Right cardiac atrium (tissue), 5 donors: ENCODE measurements at regions not wholly inside any gene's neighbourhood (a gene's known extent, or its start where the extent isn't known, plus 50 kb on each side); places are given as distances from the start of the nearest gene placed in this dataset.
"Not testable (repeated sequence)": the region's sequence is repeated elsewhere in the genome, so short reads cannot be mapped to it uniquely, and the experiment has no call there.

Experiments used
- ATAC-seq, 2 donors: fragments of 200-7000 bp; cut with Tn5 transposase; one replicate each; pipeline versions ENCODE4 v1.8.0 to v1.9.1; 2020; ENCODE audit warnings: moderate library complexity in 2 of 2, mild to moderate bottlenecking in 1 of 2
- DNase-seq, 3 donors: peaks; one replicate each; pipeline ENCODE4 v3.0.0-alpha.2; 2020
- H3K27ac ChIP-seq: one replicate; pipeline ENCODE4 v1.5.1; 2013; ENCODE audit warnings: mild to moderate bottlenecking, low read length, control low read depth, moderate library complexity
- H3K27me3 ChIP-seq: one replicate; pipeline ENCODE4 v1.6.1; 2013; ENCODE audit not compliant: control insufficient read depth, insufficient read depth
- H3K4me1 ChIP-seq: one replicate; pipeline ENCODE4 v1.6.1; 2013; ENCODE audit warnings: low read length; ENCODE audit not compliant: control insufficient read depth, insufficient read depth
- H3K4me3 ChIP-seq: one replicate; pipeline ENCODE4 v1.5.1; 2013; ENCODE audit warnings: low read length, control low read depth
- H3K9me3 ChIP-seq: one replicate; pipeline ENCODE4 v1.6.1; 2013; ENCODE audit warnings: low read length; ENCODE audit not compliant: control insufficient read depth
- WGBS: extraction: QIAGEN DNeasy Blood & Tissue Kit; methylation state at CpG from one replicate; pipeline ENCODE4 v1.1.7; 2013; 5-methylcytosine and 5-hydroxymethylcytosine counted together
- intact Hi-C, 4 donors: fragments of 100-400 bp; cut with DNase I; formaldehyde crosslinking; loops; one replicate each; pipeline versions ENCODE4 v1.11.0 to v1.14.0; 2022 to 2023
- donor health status: healthy with polysubstance abuse.
- donor health status: DM: no; HTN: yes; CAD: no.
- donor health status: DM: no; HTN: no; CAD: no.
- donor health status: DM: no; HTN: yes; CAD: no; lungs with severe emphysema.
- donor health status: DM: yes; HTN: yes; CAD: no.

- H3K27ac ChIP-seq, H3K27me3 ChIP-seq, DNase-seq, H3K9me3 ChIP-seq, H3K4me1 ChIP-seq, ATAC-seq, intact Hi-C loops, H3K4me3 ChIP-seq: not testable (repeated sequence)
- WGBS = no CpG with 5 or more reads among the region's 16 CpGs
These were observed 224.6 kb upstream of the TBL1Y start for GRCh38 chrY:6685783-6686389.

- intact Hi-C loops, H3K4me3 ChIP-seq, H3K9me3 ChIP-seq, DNase-seq, H3K27me3 ChIP-seq, H3K4me1 ChIP-seq, ATAC-seq, H3K27ac ChIP-seq: not testable (repeated sequence)
- WGBS = no CpG with 5 or more reads among the region's 16 CpGs
These were observed 208.8 kb upstream of the TBL1Y start for GRCh38 chrY:6701558-6702161.

- WGBS = 63% methylated on average over 2 of the region's 2 CpGs
These were observed 189.1 kb upstream of the TBL1Y start for GRCh38 chrY:6721443-6721842.

GRCh38 chrY:6747210-6747609, 163.3 kb upstream of the TBL1Y start:
- intact Hi-C loops, H3K27ac ChIP-seq, H3K27me3 ChIP-seq, H3K4me3 ChIP-seq, H3K9me3 ChIP-seq, H3K4me1 ChIP-seq, ATAC-seq: not testable (repeated sequence)
- DNase-seq = peak in 1 of 3 donors; percentile 32
- WGBS = 16% methylated on average over 3 of the region's 3 CpGs

More at GRCh38 chrY:6721443-6721842, 189.1 kb upstream of the TBL1Y start:
- DNase-seq, H3K27me3 ChIP-seq, H3K27ac ChIP-seq, H3K4me3 ChIP-seq, ATAC-seq, intact Hi-C loops, H3K9me3 ChIP-seq, H3K4me1 ChIP-seq: not testable (repeated sequence)

GRCh38 chrY:6782334-6782733, 128.2 kb upstream of the TBL1Y start:
- WGBS = 58% methylated on average over 2 of the region's 2 CpGs
- DNase-seq (no peak), ATAC-seq (no peak)
- H3K9me3 ChIP-seq = no peaks in the 10 kb centered on the region
- no peaks in the 10 kb centered on the region for H3K27me3 ChIP-seq
- no peak overlapping the region for H3K27ac ChIP-seq
- no peak overlapping the region for H3K4me3 ChIP-seq
- H3K4me1 ChIP-seq = no peaks in the 10 kb centered on the region
- intact Hi-C loops = no loop called here

GRCh38 chrY:6786960-6787359, 123.5 kb upstream of the TBL1Y start:
- Histone ChIP-seq H3K4me3 (no peak overlapping the region), H3K27ac (no peak overlapping the region), H3K4me1 (no peaks in the 10 kb centered on the region), H3K27me3 (no peaks in the 10 kb centered on the region), H3K9me3 (no peaks in the 10 kb centered on the region)
- 56% methylated on average over 2 of the region's 2 CpGs for WGBS
- DNase-seq (no peak), ATAC-seq (no peak)
- intact Hi-C loops = no loop called here

GRCh38 chrY:6811633-6812032, 98.9 kb upstream of the TBL1Y start:
- intact Hi-C loops = no loop called here
- H3K27ac ChIP-seq = no peak overlapping the region
- WGBS = 11% methylated on average over 3 of the region's 3 CpGs
- DNase-seq (no peak), ATAC-seq (no peak)
- H3K4me1 ChIP-seq = no peaks in the 10 kb centered on the region
- no peaks in the 10 kb centered on the region for H3K27me3 ChIP-seq
- no peaks in the 10 kb centered on the region for H3K9me3 ChIP-seq
- H3K4me3 ChIP-seq = no peak overlapping the region
